ENCODE measurements at regions not wholly inside any gene's neighbourhood (a gene's known extent, or its start where the extent isn't known, plus 50 kb on each side); places are given as distances from the start of the nearest gene placed in this dataset.

DNA sequence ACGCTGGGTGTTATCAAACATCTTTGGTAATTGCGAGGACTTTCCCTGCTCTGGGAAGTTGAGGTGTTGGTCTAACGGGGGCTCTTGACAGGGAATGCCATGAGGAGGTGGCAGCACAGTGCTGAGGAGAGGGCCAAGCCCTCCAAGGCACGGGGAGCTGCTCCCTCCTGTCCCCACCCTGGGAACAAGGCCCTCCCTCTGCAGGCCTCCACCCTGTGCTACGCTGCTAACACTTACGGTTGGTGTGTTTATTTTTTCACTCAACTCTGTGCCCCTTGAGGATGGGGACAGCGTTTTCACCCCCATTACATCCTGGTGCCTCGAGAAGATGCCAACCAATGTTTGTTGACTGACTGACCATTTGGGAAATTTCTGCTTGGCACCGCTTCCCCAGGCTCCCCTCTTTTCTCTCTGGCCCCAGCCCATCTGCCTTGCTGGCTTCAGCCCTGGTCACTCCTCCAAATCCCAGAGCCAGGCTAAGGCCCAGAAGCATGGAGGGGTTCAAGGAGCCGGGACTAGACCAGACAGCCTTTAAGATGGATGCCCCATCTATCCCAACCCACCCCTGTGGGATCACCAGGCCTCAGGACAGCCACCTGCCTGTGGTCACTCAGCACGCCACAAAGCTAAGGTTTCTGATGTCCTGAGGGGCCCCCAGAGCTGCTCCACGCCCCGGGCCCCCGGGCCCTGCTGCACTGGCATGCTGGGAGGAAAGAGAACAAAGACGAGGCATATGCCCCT, 125.7 kb downstream of the BARX1 start (continued):
- TF ChIP-seq SMARCA5 (IDR thresholded peaks at IDR 0.05) (no peak), GMEB1 (CRISPR knock-in tag; IDR thresholded peaks at IDR 0.05) (no peak), HDGF (IDR thresholded peaks at IDR 0.05) (no peak), ZKSCAN8 (CRISPR knock-in tag; IDR thresholded peaks at IDR 0.05) (no peak), DEAF1 (CRISPR knock-in tag; IDR thresholded peaks at IDR 0.05) (no peak), UBTF (IDR thresholded peaks at IDR 0.05; ENCODE audit: borderline replicate concordance in 1 of 2, low read depth in 2 of 2, low read length in 2 of 2) (no peak), TOE1 (IDR thresholded peaks at IDR 0.05; ENCODE audit: borderline replicate concordance) (no peak), TOE1 (CRISPR knock-in tag; IDR thresholded peaks at IDR 0.05; ENCODE audit: borderline replicate concordance, low read depth) (no peak)
